ENCODE measurements at regions not wholly inside any gene's neighbourhood (a gene's known extent, or its start where the extent isn't known, plus 50 kb on each side); places are given as distances from the start of the nearest gene placed in this dataset.
A peak's percentile ranks its signal among the peaks of the same experiment; 100 is the strongest.
"Not testable (repeated sequence)": the region's sequence is repeated elsewhere in the genome, so short reads cannot be mapped to it uniquely, and the experiment has no call there.

GRCh38 chr5:37932450-37932849 is 92.6 kb upstream of the GDNF start:
- no peaks in the 10 kb centered on the region for H3K27me3 Mint-ChIP-seq (ENCODE audit: insufficient read depth, unreplicated experiment)
- H3K4me1 Mint-ChIP-seq (ENCODE audit: insufficient read depth, unreplicated experiment), result no peaks in the 10 kb centered on the region
- no peaks in the 10 kb centered on the region for H3K36me3 Mint-ChIP-seq (ENCODE audit: insufficient read depth, unreplicated experiment)

GRCh38 chr5:37931541-37931940 is 91.7 kb upstream of the GDNF start:
- no peak for DNase-seq (ENCODE audit: unreplicated experiment)
- BruUV-seq (replicated peaks), result no TSS peak
- H3K27me3 Mint-ChIP-seq (ENCODE audit: insufficient read depth, unreplicated experiment), result no peaks in the 10 kb centered on the region
- no peaks in the 10 kb centered on the region for H3K36me3 Mint-ChIP-seq (ENCODE audit: insufficient read depth, unreplicated experiment)
- intact Hi-C loops (cut with micrococcal nuclease), result no loop called here
- peaks cover 9% of the 10 kb centered on the region for H3K9me3 Mint-ChIP-seq (ENCODE audit: unreplicated experiment)
- no peaks in the 10 kb centered on the region for H3K4me1 Mint-ChIP-seq (ENCODE audit: insufficient read depth, unreplicated experiment)
- no peak overlapping the region for H3K27ac Mint-ChIP-seq (ENCODE audit: low read depth, unreplicated experiment)
- no peak for TF ChIP-seq CTCF (IDR thresholded peaks at IDR 0.05; ENCODE audit: unreplicated experiment)
- POLR2A ChIA-PET, result interaction anchor here (0.6 kb wide), 1 partner anchor 207 kb away, joined by 3 read pairs; no protein-coding TSS in a partner anchor
- CTCF ChIA-PET, result interaction anchor here (0.7 to 1.1 kb wide), 2 partner anchors 191 to 452 kb away, joined by 3 read pairs; no protein-coding TSS in a partner anchor
- no peak overlapping the region for H3K4me3 Mint-ChIP-seq (ENCODE audit: unreplicated experiment)

More at GRCh38 chr5:37932450-37932849, 92.6 kb upstream of the GDNF start:
- no peak overlapping the region for H3K4me3 Mint-ChIP-seq (ENCODE audit: unreplicated experiment)
- intact Hi-C loops (cut with micrococcal nuclease), result no loop called here
- peaks cover 9% of the 10 kb centered on the region for H3K9me3 Mint-ChIP-seq (ENCODE audit: unreplicated experiment)
- BruUV-seq (replicated peaks), result no TSS peak
- no peak for TF ChIP-seq CTCF (IDR thresholded peaks at IDR 0.05; ENCODE audit: unreplicated experiment)
- H3K27ac Mint-ChIP-seq (ENCODE audit: low read depth, unreplicated experiment), result no peak overlapping the region
- CTCF ChIA-PET, result no interaction called here
- POLR2A ChIA-PET, result interaction anchor here (0.6 kb wide), 1 partner anchor 639 kb away, joined by 4 read pairs; no protein-coding TSS in a partner anchor
- DNase-seq (ENCODE audit: unreplicated experiment), result peak; percentile 7

DNA sequence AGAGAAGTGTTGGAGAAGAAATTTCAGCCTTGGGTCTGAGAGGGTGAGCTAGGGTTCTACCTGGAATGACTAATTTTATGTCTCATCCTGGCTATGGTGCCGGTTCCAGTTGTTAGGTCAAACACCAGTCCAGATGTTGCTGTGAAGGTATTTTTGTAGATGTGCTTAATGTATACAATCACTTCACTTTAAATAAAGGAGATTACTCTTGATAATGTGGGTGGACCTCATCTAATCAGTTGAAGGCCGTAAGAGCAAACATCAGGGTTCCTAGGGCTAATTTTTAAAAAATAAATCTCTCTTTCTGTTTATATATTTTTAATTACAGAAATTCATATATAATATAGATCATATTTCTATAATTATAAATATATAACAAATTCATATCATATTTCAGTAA is 90.5 kb upstream of the GDNF start:
- CTCF ChIA-PET, result interaction anchor here (0.6 kb wide), 1 partner anchor 263 kb away, joined by 3 read pairs; no protein-coding TSS in a partner anchor
- no peaks in the 10 kb centered on the region for H3K4me1 Mint-ChIP-seq (ENCODE audit: insufficient read depth, unreplicated experiment)
- intact Hi-C loops (cut with micrococcal nuclease), result no loop called here

DNA sequence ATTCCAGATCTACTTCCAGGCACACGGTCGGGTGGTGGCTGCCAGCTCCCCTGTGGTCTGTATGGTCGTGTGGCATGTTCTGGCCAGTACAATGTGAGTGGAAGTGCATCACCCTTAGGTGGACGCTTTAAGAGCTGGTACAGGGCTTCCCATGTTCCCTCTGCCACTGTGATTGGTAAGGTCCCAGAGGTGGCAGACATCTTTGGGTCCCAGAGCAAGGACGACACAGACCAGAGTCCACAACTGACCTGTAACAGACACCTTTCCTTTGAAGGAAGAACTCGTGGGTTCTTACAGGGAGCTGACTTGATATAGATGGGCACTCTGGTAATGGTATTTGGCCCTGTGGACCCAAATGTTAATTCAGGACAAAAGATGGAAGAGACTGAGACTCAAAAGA is 90.0 kb upstream of the GDNF start:
- no TSS peak for BruUV-seq (replicated peaks)
- POLR2A ChIA-PET, result interaction anchor here (1.1 kb wide), 1 partner anchor 11 kb away, joined by 4 read pairs; no protein-coding TSS in a partner anchor
- Mint-ChIP-seq H3K9me3 (ENCODE audit: unreplicated experiment) (peaks cover 9% of the 10 kb centered on the region), H3K36me3 (ENCODE audit: insufficient read depth, unreplicated experiment) (no peaks in the 10 kb centered on the region), H3K4me1 (ENCODE audit: insufficient read depth, unreplicated experiment) (no peaks in the 10 kb centered on the region), H3K4me3 (ENCODE audit: unreplicated experiment) (no peak overlapping the region), H3K27ac (ENCODE audit: low read depth, unreplicated experiment) (no peak overlapping the region), H3K27me3 (ENCODE audit: insufficient read depth, unreplicated experiment) (no peaks in the 10 kb centered on the region)
- TF ChIP-seq CTCF (IDR thresholded peaks at IDR 0.05; ENCODE audit: unreplicated experiment), result no peak
- intact Hi-C loops (cut with micrococcal nuclease), result loop anchor here (5.0 kb wide), 1 partner anchor 263 kb away; no protein-coding TSS in a partner anchor
- CTCF ChIA-PET, result interaction anchor here (0.6 kb wide), 1 partner anchor 264 kb away, joined by 3 read pairs; no protein-coding TSS in a partner anchor
- no peak for DNase-seq (ENCODE audit: unreplicated experiment)

More for the DNA sequence above, 90.5 kb upstream of the GDNF start:
- no peak for TF ChIP-seq CTCF (IDR thresholded peaks at IDR 0.05; ENCODE audit: unreplicated experiment)
- no peaks in the 10 kb centered on the region for H3K27me3 Mint-ChIP-seq (ENCODE audit: insufficient read depth, unreplicated experiment)
- no peak for DNase-seq (ENCODE audit: unreplicated experiment)
- H3K4me3 Mint-ChIP-seq (ENCODE audit: unreplicated experiment), result no peak overlapping the region
- BruUV-seq (replicated peaks), result no TSS peak
- H3K9me3 Mint-ChIP-seq (ENCODE audit: unreplicated experiment), result peaks cover 9% of the 10 kb centered on the region
- H3K27ac Mint-ChIP-seq (ENCODE audit: low read depth, unreplicated experiment), result no peak overlapping the region
- POLR2A ChIA-PET, result interaction anchor here (1.1 kb wide), 1 partner anchor 11 kb away, joined by 4 read pairs; no protein-coding TSS in a partner anchor
- no peaks in the 10 kb centered on the region for H3K36me3 Mint-ChIP-seq (ENCODE audit: insufficient read depth, unreplicated experiment)

GRCh38 chr5:37927753-37928152 is 87.9 kb upstream of the GDNF start:
- H3K36me3 Mint-ChIP-seq (ENCODE audit: insufficient read depth, unreplicated experiment); POLR2A ChIA-PET; H3K27me3 Mint-ChIP-seq (ENCODE audit: insufficient read depth, unreplicated experiment); H3K9me3 Mint-ChIP-seq (ENCODE audit: unreplicated experiment); H3K4me3 Mint-ChIP-seq (ENCODE audit: unreplicated experiment); BruUV-seq (replicated peaks); H3K4me1 Mint-ChIP-seq (ENCODE audit: insufficient read depth, unreplicated experiment); DNase-seq (ENCODE audit: unreplicated experiment); H3K27ac Mint-ChIP-seq (ENCODE audit: low read depth, unreplicated experiment): not testable (repeated sequence)
- intact Hi-C loops (cut with micrococcal nuclease), result loop anchor here (5.0 kb wide), 1 partner anchor 265 kb away; no protein-coding TSS in a partner anchor
- CTCF ChIA-PET, result interaction anchor here (0.7 kb wide), 1 partner anchor 129 kb away, joined by 3 read pairs; no protein-coding TSS in a partner anchor
